ENCODE measurements at regions not wholly inside any gene's neighbourhood (a gene's known extent, or its start where the extent isn't known, plus 50 kb on each side); places are given as distances from the start of the nearest gene placed in this dataset.

- no peak for DNase-seq (ENCODE audit: low read depth in 4 of 4, low spot score in 2 of 4)
Measured at GRCh38 chr14:101022916-101023435, 119.5 kb upstream of the RTL1 start.

GRCh38 chr14:101024686-101025085 is 121.2 kb upstream of the RTL1 start:
- no peak for DNase-seq (ENCODE audit: low read depth in 4 of 4, low spot score in 2 of 4)

DNA sequence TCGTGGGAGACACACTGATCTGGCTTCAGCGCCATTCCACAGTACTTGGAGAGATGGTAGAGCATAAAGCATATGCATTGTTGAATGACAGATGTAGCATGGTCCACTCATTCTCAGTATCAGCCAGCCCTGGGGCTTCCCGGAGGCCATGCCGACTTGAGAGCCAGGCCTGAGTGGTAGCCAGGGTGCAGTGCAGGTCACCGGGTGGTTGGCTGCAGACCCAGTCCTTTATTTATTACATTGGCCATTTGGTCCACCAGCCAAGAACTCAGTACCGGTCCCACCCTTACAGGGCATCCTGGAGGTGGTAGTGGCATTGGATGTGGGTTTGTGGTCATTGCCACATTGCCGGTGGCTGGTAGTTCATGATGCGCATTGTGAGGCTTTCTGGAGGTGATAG is 121.6 kb upstream of the RTL1 start:
- no peak for DNase-seq (ENCODE audit: low read depth in 4 of 4, low spot score in 2 of 4)

GRCh38 chr14:101025696-101026095 is 122.2 kb upstream of the RTL1 start:
- DNase-seq (ENCODE audit: low read depth in 4 of 4, low spot score in 2 of 4): peak in 3 of 4 donors; percentile 9 to 23 (median 16)

GRCh38 chr14:101026341-101026740 is 122.8 kb upstream of the RTL1 start:
- DNase-seq (ENCODE audit: low read depth in 4 of 4, low spot score in 2 of 4): no peak

DNA sequence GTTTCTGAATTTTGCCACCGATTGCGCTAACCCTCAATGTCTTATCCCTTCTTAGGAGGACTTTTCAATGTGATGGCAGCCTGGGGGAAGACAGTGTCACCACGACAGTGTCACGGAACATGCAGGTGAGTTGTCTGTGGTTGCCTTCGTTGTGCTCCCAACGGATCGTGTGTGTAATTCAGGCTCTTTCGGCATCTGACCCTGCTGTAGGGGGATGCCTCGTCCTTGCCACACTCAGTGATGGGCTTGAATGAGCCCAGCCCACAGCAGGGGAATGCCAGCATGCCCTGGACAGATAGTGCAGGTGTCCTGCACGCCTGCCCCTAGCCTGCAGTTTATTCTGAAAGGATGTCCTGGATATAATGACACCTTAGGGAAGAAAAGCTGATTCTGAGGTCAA is 123.8 kb upstream of the RTL1 start:
- DNase-seq (ENCODE audit: low read depth in 4 of 4, low spot score in 2 of 4): no peak

GRCh38 chr14:101027966-101028365 is 124.4 kb upstream of the RTL1 start:
- no peak for DNase-seq (ENCODE audit: low read depth in 4 of 4, low spot score in 2 of 4)

DNA sequence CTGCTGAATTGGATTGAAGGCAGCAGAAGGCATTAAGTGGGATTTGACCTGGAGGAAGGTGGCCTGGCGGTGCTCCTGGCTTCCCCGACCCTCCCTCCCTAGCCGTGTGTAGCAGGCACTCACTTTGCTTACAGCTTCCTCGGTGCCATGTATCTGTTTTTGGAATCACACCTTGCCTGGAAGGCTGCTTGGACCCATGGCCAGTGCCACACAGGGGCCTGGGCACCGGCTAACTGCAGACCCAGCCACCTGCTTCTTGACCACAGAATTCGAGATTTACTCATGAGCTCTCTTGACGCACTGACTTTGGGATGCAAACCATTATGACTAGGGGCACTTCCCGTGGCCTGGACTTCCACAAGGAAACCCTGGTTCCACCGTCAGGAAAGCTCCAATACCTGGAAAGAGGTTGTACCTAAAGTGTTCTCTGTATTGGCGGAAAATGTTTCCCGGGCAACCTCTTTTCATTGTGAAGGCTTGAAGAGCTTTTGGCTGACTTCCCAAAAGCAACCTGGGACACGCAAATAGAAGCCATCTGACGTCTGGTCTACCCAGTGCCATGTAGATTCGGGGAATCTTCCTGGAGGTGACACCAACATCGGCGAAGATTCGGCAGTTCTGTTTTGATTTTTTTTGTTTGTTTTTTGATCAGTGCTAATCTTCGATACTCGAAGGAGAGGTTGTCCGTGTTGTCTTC is 125.6 kb upstream of the RTL1 start:
- DNase-seq (ENCODE audit: low read depth in 4 of 4, low spot score in 2 of 4): no peak

DNA sequence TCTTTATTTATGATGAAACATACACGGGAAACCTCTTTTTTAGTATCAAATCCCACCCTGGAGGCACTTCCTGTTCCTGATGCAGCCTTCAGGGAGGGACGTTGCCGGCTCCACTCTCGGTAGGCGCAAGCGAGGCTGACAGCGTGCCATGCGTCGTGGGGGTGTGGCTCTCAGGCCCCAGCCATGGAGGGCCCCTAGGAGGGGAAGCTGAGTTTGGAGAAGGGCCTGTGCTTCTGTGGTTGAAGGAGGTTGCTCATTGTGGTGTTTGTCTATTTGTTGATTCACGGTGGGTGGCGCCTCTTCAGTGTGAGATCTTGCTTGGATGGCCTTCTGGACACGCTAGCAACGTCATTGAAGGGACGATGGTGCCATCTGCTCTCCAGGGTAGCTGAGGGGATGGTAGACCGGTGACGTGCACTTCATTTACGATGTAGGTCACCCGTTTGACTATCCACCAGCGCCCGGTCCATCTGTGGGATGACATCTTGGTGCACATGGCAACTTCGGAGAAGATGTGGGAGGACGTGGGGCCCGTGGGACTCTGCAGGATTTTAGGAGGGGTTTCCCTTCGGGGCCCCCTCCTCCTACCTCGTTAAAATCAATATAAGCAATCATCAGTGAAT is 126.3 kb upstream of the RTL1 start:
- no peak for DNase-seq (ENCODE audit: low read depth in 4 of 4, low spot score in 2 of 4)

DNA sequence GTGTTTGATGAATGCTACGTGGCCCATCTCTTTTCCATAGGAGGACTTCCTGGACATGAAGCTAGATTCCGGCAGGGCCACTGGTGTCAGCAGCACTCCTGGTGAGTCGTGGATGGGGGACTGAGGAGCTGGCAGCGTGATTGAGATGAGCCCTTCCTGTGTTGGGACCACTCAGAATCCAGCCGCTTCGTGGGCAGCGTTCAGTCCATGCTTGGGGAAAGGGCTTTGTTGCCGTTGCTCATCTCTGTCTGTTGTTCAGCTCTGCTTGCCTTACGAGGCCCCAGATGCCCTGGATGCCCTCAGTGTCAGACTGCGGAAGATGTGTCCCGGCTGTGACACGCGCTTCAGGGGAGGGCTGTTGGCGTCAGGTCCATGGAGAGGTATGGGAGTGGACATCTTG is 127.1 kb upstream of the RTL1 start:
- DNase-seq (ENCODE audit: low read depth in 4 of 4, low spot score in 2 of 4): no peak

DNA sequence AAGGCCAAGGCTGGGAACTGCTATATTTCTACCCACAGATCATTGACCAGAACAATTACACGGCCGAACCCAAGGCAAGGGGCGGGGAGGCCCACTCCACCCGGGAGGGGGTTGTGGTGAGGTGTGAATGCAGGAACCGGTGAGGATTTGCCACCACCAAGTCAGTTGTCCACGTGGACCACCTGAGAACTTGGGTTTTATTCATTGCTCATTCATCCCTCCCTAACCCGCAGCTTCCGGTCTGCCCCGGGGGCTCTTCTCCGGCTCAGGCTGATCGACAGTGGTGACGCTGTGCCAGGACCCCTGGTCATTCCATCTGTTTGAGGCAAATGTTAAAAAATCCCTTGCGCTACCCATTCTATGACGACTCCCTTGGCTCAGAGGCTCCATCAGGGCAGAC is 127.7 kb upstream of the RTL1 start:
- no peak for DNase-seq (ENCODE audit: low read depth in 4 of 4, low spot score in 2 of 4)

DNA sequence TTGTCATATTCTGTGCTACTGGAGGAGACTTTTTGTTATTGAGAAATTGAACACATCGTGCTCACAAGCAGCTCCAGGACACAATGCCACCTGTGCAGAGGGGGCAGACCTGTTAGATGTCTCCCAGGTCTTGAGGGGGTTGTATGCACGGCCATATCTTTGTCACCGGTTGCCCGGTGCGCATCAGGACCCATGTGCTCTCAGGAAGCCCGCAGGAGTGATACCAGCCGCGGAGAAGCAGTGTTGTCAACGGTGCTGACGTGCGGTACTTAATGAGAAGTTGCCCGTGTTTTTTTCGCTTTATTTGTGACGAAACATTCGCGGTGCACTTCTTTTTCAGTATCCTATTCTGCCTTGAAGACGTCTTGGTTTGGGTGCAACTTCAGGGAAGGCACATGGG is 128.2 kb upstream of the RTL1 start:
- no peak for DNase-seq (ENCODE audit: low read depth in 4 of 4, low spot score in 2 of 4)

DNA sequence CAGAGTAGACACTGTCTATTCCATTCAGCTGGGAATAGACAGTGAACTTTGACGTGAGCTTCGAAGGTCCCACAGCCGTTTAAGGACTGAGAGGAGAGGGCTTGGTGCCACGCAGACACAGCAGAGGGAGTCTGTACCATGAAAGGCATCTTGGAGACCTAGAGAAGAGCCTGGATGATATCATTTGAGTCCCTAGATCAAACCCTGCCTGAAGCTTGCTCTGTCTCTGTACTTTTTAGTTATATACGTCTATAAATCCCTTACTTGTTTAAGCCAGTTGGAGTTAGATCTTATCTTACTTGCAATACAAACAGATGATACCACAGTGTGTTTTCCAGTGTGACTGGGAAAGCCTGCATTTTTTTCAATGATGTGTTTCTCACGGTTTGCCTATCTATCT is 128.9 kb upstream of the RTL1 start:
- DNase-seq (ENCODE audit: low read depth in 4 of 4, low spot score in 2 of 4): no peak

- no peak for DNase-seq (ENCODE audit: low read depth in 4 of 4, low spot score in 2 of 4)
Measured at GRCh38 chr14:101033006-101033405, 129.5 kb upstream of the RTL1 start.

GRCh38 chr14:101033446-101034165 is 130.1 kb upstream of the RTL1 start:
- no peak for DNase-seq (ENCODE audit: low read depth in 4 of 4, low spot score in 2 of 4)

- no peak for DNase-seq (ENCODE audit: low read depth in 4 of 4, low spot score in 2 of 4)
Measured at GRCh38 chr14:101034986-101035385, 131.5 kb upstream of the RTL1 start.

DNA sequence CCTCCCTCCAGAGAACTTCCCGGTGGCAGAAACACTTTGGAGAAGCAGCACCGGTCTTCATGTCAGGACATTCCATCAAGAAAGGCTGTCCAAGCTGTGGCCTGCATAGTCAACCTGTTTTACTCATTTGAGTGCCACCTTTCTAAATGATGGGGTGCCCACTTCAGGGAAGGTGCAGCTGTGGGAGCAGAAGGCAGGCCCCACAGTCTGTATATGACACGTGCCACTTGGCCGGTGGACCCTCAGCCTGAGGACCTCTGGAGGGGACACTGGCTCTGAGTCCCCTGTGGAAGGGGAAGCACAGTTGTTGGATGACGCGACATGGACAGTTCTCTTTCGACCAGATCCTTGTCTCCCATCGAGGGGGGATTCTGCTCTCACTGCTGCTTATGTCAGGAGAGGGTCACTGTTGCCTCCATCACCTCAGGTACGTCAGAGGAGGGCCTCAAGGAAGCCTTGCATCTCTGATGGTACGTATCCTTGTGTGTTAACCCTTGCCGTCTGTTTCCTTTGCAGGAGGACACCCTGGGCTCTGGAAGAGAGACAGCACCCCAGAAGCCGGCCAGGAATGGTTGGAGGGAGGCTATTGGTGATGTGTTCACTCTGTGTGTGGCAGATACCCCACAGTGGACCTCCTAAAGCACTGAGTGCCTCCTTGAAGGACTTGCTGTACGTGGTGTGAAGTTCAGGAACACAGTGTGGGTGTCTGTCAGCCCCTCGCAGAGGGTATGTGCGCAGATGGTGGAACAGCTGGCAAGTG is 132.1 kb upstream of the RTL1 start:
- DNase-seq (ENCODE audit: low read depth in 4 of 4, low spot score in 2 of 4): no peak

DNA sequence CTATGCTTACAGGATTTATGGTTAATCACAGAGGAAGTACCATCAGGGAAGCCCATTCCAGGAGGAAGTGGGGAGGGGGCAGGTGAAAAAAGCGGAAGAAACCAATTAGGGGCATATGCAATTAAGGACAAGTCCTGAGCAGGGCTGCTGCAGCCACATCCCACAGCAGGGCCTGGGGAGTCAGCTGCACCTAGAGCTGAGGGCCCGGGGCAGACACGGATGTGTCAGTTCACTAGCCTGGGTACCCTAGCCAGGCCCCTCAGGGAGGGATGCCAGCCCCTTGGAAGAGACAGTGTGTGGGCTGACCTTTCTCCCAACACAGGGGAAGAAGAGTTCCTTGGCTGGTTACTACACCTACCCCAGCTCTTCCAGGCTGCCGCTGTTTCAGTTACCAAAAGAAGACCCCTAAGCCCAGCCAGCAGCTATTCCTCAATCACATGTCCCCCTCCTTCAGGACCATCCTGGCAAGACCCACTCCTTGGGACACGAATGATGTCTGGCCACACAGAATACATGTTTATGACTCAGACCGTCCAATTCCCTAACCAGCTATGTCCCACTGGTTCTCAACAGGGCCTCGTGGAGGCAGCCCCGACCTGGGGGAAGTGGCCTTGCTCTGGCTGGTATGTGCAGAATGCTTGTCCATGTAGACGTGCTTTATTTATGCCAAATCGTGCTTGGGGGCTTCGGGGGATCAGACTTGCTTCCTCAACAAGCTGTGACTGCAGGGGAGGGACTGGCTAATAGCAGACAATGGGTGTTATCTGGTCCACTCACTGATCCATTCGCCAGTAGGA is 133.7 kb upstream of the RTL1 start:
- DNase-seq (ENCODE audit: low read depth in 4 of 4, low spot score in 2 of 4): no peak

GRCh38 chr14:101039031-101039754 is 135.7 kb upstream of the RTL1 start:
- no peak for DNase-seq (ENCODE audit: low read depth in 4 of 4, low spot score in 2 of 4)

- no peak for DNase-seq (ENCODE audit: low read depth in 4 of 4, low spot score in 2 of 4)
Measured at GRCh38 chr14:101039755-101040138, 136.2 kb upstream of the RTL1 start.

Data from left renal cortex interstitium (tissue), 4 donors.